Activated CD4-positive, alpha-beta memory T cell treated with anti-CD3 and anti-CD28 coated beads for 36 hours (primary cell): ENCODE measurements at regions not wholly inside any gene's neighbourhood (a gene's known extent, or its start where the extent isn't known, plus 50 kb on each side); places are given as distances from the start of the nearest gene placed in this dataset.
"Not testable (repeated sequence)": the region's sequence is repeated elsewhere in the genome, so short reads cannot be mapped to it uniquely, and the experiment has no call there.

Source experiments
- CTCF ChIA-PET: fragments of 350-600 bp; sonication (Branson Sonifier 250); formaldehyde crosslinking; loops from one replicate; lab custom pipeline; 2021; ENCODE audit warnings: antibody characterized with exemption, inconsistent platforms; lab: Charles Lee
- POLR2A ChIA-PET: fragments of 350-600 bp; sonication (Branson Sonifier 250); formaldehyde crosslinking; loops from one replicate; lab custom pipeline; 2021; ENCODE audit warnings: antibody characterized with exemption; lab: Charles Lee
- DNase-seq: peaks from one replicate; pipeline ENCODE4 v3.0.0-alpha.2; 2020
- H3K27ac Mint-ChIP-seq: one replicate; pipeline ENCODE4 v1.8.0; 2021; ENCODE audit warnings: mixed read lengths
- H3K27me3 Mint-ChIP-seq: one replicate; pipeline ENCODE4 v1.8.0; 2021; ENCODE audit warnings: mixed read lengths
- H3K36me3 Mint-ChIP-seq: one replicate; pipeline ENCODE4 v1.8.0; 2021; ENCODE audit warnings: mixed read lengths
- H3K4me1 Mint-ChIP-seq: one replicate; pipeline ENCODE4 v1.8.0; 2021; ENCODE audit warnings: low read depth, mixed read lengths
- H3K4me3 Mint-ChIP-seq: one replicate; pipeline ENCODE4 v1.8.0; 2021; ENCODE audit warnings: mild to moderate bottlenecking, mixed read lengths
- H3K9me3 Mint-ChIP-seq: one replicate; pipeline ENCODE4 v1.8.0; 2021; ENCODE audit warnings: mixed read lengths
- intact Hi-C: fragments of 100-400 bp; cut with micrococcal nuclease; formaldehyde crosslinking; loops from one replicate; pipeline ENCODE4 v1.15.1; 2023

- Mint-ChIP-seq H3K27me3 (no peaks in the 10 kb centered on the region), H3K36me3 (no peaks in the 10 kb centered on the region), H3K4me3 (no peak overlapping the region), H3K4me1 (no peaks in the 10 kb centered on the region), H3K9me3 (peaks cover 14% of the 10 kb centered on the region), H3K27ac (no peak overlapping the region)
- intact Hi-C loops, result no loop called here
- ChIA-PET POLR2A (no interaction called here), CTCF (no interaction called here)
- DNase-seq, result no peak
These were observed 1028.5 kb downstream of the CDH8 start for GRCh38 chr16:61007694-61008093.

- H3K36me3 Mint-ChIP-seq, result no peaks in the 10 kb centered on the region
- intact Hi-C loops, result no loop called here
- no peak overlapping the region for H3K27ac Mint-ChIP-seq
- CTCF ChIA-PET, result no interaction called here
- H3K27me3 Mint-ChIP-seq, result no peaks in the 10 kb centered on the region
- POLR2A ChIA-PET, result no interaction called here
- peaks cover 14% of the 10 kb centered on the region for H3K9me3 Mint-ChIP-seq
- H3K4me3 Mint-ChIP-seq, result no peak overlapping the region
- H3K4me1 Mint-ChIP-seq, result no peaks in the 10 kb centered on the region
- DNase-seq, result no peak
These were observed 1030.3 kb downstream of the CDH8 start for GRCh38 chr16:61005952-61006351.

GRCh38 chr16:61002479-61003204 is 1033.6 kb downstream of the CDH8 start:
- Mint-ChIP-seq H3K4me1 (no peaks in the 10 kb centered on the region), H3K4me3 (no peak overlapping the region), H3K27ac (no peak overlapping the region), H3K27me3 (no peaks in the 10 kb centered on the region), H3K36me3 (no peaks in the 10 kb centered on the region), H3K9me3 (peaks cover 19% of the 10 kb centered on the region)
- no peak for DNase-seq
- intact Hi-C loops, result no loop called here
- ChIA-PET CTCF (no interaction called here), POLR2A (no interaction called here)

- Mint-ChIP-seq H3K4me3 (no peak overlapping the region), H3K36me3 (no peaks in the 10 kb centered on the region), H3K27ac (no peak overlapping the region), H3K27me3 (no peaks in the 10 kb centered on the region), H3K4me1 (no peaks in the 10 kb centered on the region), H3K9me3 (peaks cover 32% of the 10 kb centered on the region)
- ChIA-PET POLR2A (no interaction called here), CTCF (no interaction called here)
- no peak for DNase-seq
- intact Hi-C loops, result no loop called here
These were observed 1044.4 kb downstream of the CDH8 start for GRCh38 chr16:60991886-60992285.

- Mint-ChIP-seq H3K9me3 (peaks cover 33% of the 10 kb centered on the region), H3K27me3 (no peaks in the 10 kb centered on the region), H3K27ac (no peak overlapping the region), H3K4me1 (no peaks in the 10 kb centered on the region), H3K4me3 (no peak overlapping the region), H3K36me3 (no peaks in the 10 kb centered on the region)
- POLR2A ChIA-PET, result no interaction called here
- no peak for DNase-seq
- intact Hi-C loops, result no loop called here
- CTCF ChIA-PET, result no interaction called here
These were observed 1046.6 kb downstream of the CDH8 start for GRCh38 chr16:60989592-60989991.

GRCh38 chr16:60979119-60979518 is 1057.1 kb downstream of the CDH8 start:
- Mint-ChIP-seq H3K4me1 (no peaks in the 10 kb centered on the region), H3K27ac (no peak overlapping the region), H3K27me3 (no peaks in the 10 kb centered on the region), H3K4me3 (no peak overlapping the region), H3K9me3 (peaks cover 39% of the 10 kb centered on the region), H3K36me3 (no peaks in the 10 kb centered on the region)
- intact Hi-C loops, result no loop called here
- CTCF ChIA-PET, result no interaction called here
- POLR2A ChIA-PET, result no interaction called here
- DNase-seq, result no peak

- intact Hi-C loops, result no loop called here
- Mint-ChIP-seq H3K4me3 (no peak overlapping the region), H3K4me1 (no peaks in the 10 kb centered on the region), H3K36me3 (no peaks in the 10 kb centered on the region), H3K27ac (no peak overlapping the region), H3K27me3 (no peaks in the 10 kb centered on the region), H3K9me3 (peaks cover 26% of the 10 kb centered on the region)
- no peak for DNase-seq
- ChIA-PET POLR2A (no interaction called here), CTCF (no interaction called here)
These were observed 1086.4 kb downstream of the CDH8 start for GRCh38 chr16:60949800-60950199.

GRCh38 chr16:60945225-60945624 is 1091.0 kb downstream of the CDH8 start:
- Mint-ChIP-seq H3K4me1 (no peaks in the 10 kb centered on the region), H3K36me3 (no peaks in the 10 kb centered on the region), H3K4me3 (no peak overlapping the region), H3K27me3 (no peaks in the 10 kb centered on the region), H3K9me3 (peaks cover 19% of the 10 kb centered on the region), H3K27ac (no peak overlapping the region)
- ChIA-PET POLR2A (no interaction called here), CTCF (no interaction called here)
- intact Hi-C loops, result no loop called here
- DNase-seq, result no peak

GRCh38 chr16:60936189-60936588 is 1100.0 kb downstream of the CDH8 start:
- H3K9me3 Mint-ChIP-seq, result peaks cover 31% of the 10 kb centered on the region
- H3K4me3 Mint-ChIP-seq, POLR2A ChIA-PET, DNase-seq, H3K36me3 Mint-ChIP-seq, H3K27me3 Mint-ChIP-seq, CTCF ChIA-PET, intact Hi-C loops, H3K4me1 Mint-ChIP-seq, H3K27ac Mint-ChIP-seq: not testable (repeated sequence)

GRCh38 chr16:60932600-60932999 is 1103.6 kb downstream of the CDH8 start:
- Mint-ChIP-seq H3K27me3 (no peaks in the 10 kb centered on the region), H3K4me3 (no peak overlapping the region), H3K4me1 (no peaks in the 10 kb centered on the region), H3K27ac (no peak overlapping the region), H3K9me3 (peaks cover 36% of the 10 kb centered on the region), H3K36me3 (no peaks in the 10 kb centered on the region)
- ChIA-PET CTCF (no interaction called here), POLR2A (no interaction called here)
- intact Hi-C loops, result no loop called here
- DNase-seq, result no peak

GRCh38 chr16:60930291-60930690 is 1105.9 kb downstream of the CDH8 start:
- intact Hi-C loops, result no loop called here

GRCh38 chr16:60922920-60923319 is 1113.3 kb downstream of the CDH8 start:
- Mint-ChIP-seq H3K27ac (no peak overlapping the region), H3K27me3 (no peaks in the 10 kb centered on the region), H3K4me1 (no peaks in the 10 kb centered on the region), H3K4me3 (no peak overlapping the region), H3K36me3 (no peaks in the 10 kb centered on the region), H3K9me3 (peaks cover 30% of the 10 kb centered on the region)
- POLR2A ChIA-PET, result no interaction called here
- intact Hi-C loops, result no loop called here
- DNase-seq, result no peak
- CTCF ChIA-PET, result no interaction called here

More at GRCh38 chr16:60930291-60930690, 1105.9 kb downstream of the CDH8 start:
- Mint-ChIP-seq H3K36me3 (no peaks in the 10 kb centered on the region), H3K4me3 (no peak overlapping the region), H3K27me3 (no peaks in the 10 kb centered on the region), H3K4me1 (no peaks in the 10 kb centered on the region), H3K27ac (no peak overlapping the region), H3K9me3 (peaks cover 35% of the 10 kb centered on the region)
- POLR2A ChIA-PET, result no interaction called here
- CTCF ChIA-PET, result no interaction called here
- no peak for DNase-seq

GRCh38 chr16:60914334-60914733 is 1121.9 kb downstream of the CDH8 start:
- Mint-ChIP-seq H3K4me1 (no peaks in the 10 kb centered on the region), H3K9me3 (peaks cover 28% of the 10 kb centered on the region), H3K27ac (no peak overlapping the region), H3K4me3 (no peak overlapping the region), H3K36me3 (no peaks in the 10 kb centered on the region), H3K27me3 (no peaks in the 10 kb centered on the region)
- ChIA-PET CTCF (no interaction called here), POLR2A (no interaction called here)
- intact Hi-C loops, result no loop called here
- no peak for DNase-seq
